ENCODE measurements at regions not wholly inside any gene's neighbourhood (a gene's known extent, or its start where the extent isn't known, plus 50 kb on each side); places are given as distances from the start of the nearest gene placed in this dataset.

DNA sequence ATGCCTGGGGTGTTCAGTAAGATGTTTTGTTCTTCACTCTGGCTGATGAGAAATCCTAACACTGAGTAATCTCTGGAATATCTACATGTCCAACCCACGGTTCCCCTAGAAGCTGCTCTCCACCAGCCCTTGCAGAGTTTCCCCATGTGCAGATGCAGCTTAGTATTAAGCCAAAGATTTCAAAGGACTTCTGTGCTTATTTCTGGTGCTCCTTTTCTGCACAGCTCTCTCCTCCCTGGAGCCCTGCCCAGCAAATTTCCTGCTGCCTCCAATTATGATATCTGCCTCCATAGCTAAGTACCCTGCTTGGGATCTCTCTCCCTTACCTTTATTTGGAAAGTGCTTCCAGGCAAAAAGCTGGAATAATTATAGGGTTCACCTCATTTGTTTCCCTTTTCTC, 949.3 kb downstream of the BCL11A start:
- ATAC-seq, result no peak
- POLR2A ChIA-PET, result no interaction called here
- Histone ChIP-seq H3K4me3 (ENCODE audit: low read depth in 2 of 2, low read length in 2 of 2) (no peak overlapping the region), H3K4me1 (ENCODE audit: control insufficient read depth, insufficient read depth, low read length) (no peaks in the 10 kb centered on the region), H3K27ac (ENCODE audit: low read length) (no peak overlapping the region), H3K9me3 (ENCODE audit: control insufficient read depth, insufficient read depth, low read depth, low read length) (peaks cover 4% of the 10 kb centered on the region; the same call in 1 of the 2 replicates), H3K36me3 (ENCODE audit: control insufficient read depth, insufficient read depth, low read length) (no peaks in the 10 kb centered on the region), H3K27me3 (ENCODE audit: control insufficient read depth, insufficient read depth, low read length) (no peaks in the 10 kb centered on the region)
- intact Hi-C loops (cut with micrococcal nuclease; ENCODE audit: unreplicated experiment) (no loop called here), in situ Hi-C loops (cut with HindIII; ENCODE audit: low pct_unique_long_range_greater_than_20kb, low sequenced_read_pairs) (no loop called here)
- no TSS peak for BruUV-seq (replicated peaks)
- no peak for DNase-seq (ENCODE audit: low read depth, low spot score)
- CTCF ChIA-PET, result no interaction called here
- no peak for TF ChIP-seq SIN3A (IDR thresholded peaks at IDR 0.05; ENCODE audit: borderline replicate concordance, insufficient read depth, low read depth, low read length)
- TF ChIP-seq TCF7L2 (IDR thresholded peaks at IDR 0.05; ENCODE audit: low read depth, low read length), result no peak
- TF ChIP-seq, protein P1, sequence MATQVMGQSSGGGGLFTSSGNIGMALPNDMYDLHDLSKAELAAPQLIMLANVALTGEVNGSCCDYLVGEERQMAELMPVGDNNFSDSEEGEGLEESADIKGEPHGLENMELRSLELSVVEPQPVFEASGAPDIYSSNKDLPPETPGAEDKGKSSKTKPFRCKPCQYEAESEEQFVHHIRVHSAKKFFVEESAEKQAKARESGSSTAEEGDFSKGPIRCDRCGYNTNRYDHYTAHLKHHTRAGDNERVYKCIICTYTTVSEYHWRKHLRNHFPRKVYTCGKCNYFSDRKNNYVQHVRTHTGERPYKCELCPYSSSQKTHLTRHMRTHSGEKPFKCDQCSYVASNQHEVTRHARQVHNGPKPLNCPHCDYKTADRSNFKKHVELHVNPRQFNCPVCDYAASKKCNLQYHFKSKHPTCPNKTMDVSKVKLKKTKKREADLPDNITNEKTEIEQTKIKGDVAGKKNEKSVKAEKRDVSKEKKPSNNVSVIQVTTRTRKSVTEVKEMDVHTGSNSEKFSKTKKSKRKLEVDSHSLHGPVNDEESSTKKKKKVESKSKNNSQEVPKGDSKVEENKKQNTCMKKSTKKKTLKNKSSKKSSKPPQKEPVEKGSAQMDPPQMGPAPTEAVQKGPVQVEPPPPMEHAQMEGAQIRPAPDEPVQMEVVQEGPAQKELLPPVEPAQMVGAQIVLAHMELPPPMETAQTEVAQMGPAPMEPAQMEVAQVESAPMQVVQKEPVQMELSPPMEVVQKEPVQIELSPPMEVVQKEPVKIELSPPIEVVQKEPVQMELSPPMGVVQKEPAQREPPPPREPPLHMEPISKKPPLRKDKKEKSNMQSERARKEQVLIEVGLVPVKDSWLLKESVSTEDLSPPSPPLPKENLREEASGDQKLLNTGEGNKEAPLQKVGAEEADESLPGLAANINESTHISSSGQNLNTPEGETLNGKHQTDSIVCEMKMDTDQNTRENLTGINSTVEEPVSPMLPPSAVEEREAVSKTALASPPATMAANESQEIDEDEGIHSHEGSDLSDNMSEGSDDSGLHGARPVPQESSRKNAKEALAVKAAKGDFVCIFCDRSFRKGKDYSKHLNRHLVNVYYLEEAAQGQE (IDR thresholded peaks at IDR 0.05; ENCODE audit: insufficient read depth in 1 of 2, low read depth in 2 of 2, low read length in 1 of 2), result no peak
- TF ChIP-seq, protein P2, sequence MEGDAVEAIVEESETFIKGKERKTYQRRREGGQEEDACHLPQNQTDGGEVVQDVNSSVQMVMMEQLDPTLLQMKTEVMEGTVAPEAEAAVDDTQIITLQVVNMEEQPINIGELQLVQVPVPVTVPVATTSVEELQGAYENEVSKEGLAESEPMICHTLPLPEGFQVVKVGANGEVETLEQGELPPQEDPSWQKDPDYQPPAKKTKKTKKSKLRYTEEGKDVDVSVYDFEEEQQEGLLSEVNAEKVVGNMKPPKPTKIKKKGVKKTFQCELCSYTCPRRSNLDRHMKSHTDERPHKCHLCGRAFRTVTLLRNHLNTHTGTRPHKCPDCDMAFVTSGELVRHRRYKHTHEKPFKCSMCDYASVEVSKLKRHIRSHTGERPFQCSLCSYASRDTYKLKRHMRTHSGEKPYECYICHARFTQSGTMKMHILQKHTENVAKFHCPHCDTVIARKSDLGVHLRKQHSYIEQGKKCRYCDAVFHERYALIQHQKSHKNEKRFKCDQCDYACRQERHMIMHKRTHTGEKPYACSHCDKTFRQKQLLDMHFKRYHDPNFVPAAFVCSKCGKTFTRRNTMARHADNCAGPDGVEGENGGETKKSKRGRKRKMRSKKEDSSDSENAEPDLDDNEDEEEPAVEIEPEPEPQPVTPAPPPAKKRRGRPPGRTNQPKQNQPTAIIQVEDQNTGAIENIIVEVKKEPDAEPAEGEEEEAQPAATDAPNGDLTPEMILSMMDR (IDR thresholded peaks at IDR 0.05), result no peak
- TF ChIP-seq POLR2AphosphoS5 (IDR thresholded peaks at IDR 0.05; ENCODE audit: low read depth, low read length), result no peak

DNA sequence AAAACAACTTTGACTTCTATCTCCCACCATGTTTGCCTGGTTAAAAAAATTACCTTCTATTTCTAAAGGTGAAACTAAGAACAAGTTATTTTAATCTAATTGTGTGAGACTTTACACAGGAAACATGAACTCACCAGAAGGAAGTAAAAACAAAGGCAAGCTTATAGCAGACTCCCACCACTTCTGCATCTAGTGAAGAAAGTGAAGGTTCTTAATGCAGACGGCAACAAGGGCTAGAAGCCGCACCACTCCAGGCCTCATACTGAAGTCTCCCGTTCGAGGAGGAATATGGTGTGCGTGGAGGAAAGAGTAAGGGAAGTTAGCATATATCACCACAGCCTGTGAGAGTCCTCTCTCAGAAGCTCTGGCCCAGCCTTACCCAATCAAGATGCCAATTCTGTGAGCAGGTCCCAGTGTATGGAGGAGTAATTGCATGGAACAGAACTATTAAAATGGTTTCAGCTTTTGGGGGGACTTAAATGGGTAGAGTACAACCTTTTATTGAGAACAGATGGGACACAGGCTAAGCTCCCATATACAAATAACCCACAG, 958.7 kb downstream of the BCL11A start:
- TF ChIP-seq, protein P2 (IDR thresholded peaks at IDR 0.05), result no peak
- no peak for TF ChIP-seq POLR2AphosphoS5 (IDR thresholded peaks at IDR 0.05; ENCODE audit: low read depth, low read length)
- TF ChIP-seq TCF7L2 (IDR thresholded peaks at IDR 0.05; ENCODE audit: low read depth, low read length), result no peak
- TF ChIP-seq SIN3A (IDR thresholded peaks at IDR 0.05; ENCODE audit: borderline replicate concordance, insufficient read depth, low read depth, low read length), result no peak
- TF ChIP-seq, protein P1 (IDR thresholded peaks at IDR 0.05; ENCODE audit: insufficient read depth in 1 of 2, low read depth in 2 of 2, low read length in 1 of 2), result no peak
- Histone ChIP-seq H3K27ac (ENCODE audit: low read length) (no peak overlapping the region), H3K9me3 (ENCODE audit: control insufficient read depth, insufficient read depth, low read depth, low read length) (no peaks in the 10 kb centered on the region), H3K4me3 (ENCODE audit: low read depth in 2 of 2, low read length in 2 of 2) (no peak overlapping the region), H3K36me3 (ENCODE audit: control insufficient read depth, insufficient read depth, low read length) (no peaks in the 10 kb centered on the region), H3K27me3 (ENCODE audit: control insufficient read depth, insufficient read depth, low read length) (no peaks in the 10 kb centered on the region), H3K4me1 (ENCODE audit: control insufficient read depth, insufficient read depth, low read length) (no peaks in the 10 kb centered on the region)
- DNase-seq (ENCODE audit: low read depth, low spot score) (no peak), ATAC-seq (no peak)
- intact Hi-C loops (cut with micrococcal nuclease; ENCODE audit: unreplicated experiment), result no loop called here
- ChIA-PET POLR2A (no interaction called here), CTCF (no interaction called here)
- in situ Hi-C loops (cut with HindIII; ENCODE audit: low pct_unique_long_range_greater_than_20kb, low sequenced_read_pairs), result no loop called here
- BruUV-seq (replicated peaks), result no TSS peak
